ENCODE measurements at regions not wholly inside any gene's neighbourhood (a gene's known extent, or its start where the extent isn't known, plus 50 kb on each side); places are given as distances from the start of the nearest gene placed in this dataset.

DNA sequence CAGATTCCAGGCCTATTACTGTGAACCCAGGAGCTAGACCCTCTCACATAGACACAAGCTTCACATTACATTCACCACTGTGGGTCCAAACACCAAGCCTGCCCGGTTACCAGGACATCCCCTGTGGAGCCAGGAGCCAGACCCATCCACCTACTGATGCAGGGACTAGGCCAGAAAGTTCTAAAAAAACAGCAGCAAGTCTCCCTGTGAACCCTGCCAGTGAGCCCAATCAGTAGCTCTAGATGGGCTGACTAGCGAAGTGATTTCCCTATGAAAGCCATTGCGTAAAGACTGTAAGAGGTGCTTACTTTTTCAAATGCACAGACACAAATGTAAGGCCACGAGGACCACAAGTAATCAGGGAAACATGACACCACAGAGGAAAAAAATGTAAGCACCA is 352.3 kb downstream of the TMEM161B start:
- no peak for DNase-seq

DNA sequence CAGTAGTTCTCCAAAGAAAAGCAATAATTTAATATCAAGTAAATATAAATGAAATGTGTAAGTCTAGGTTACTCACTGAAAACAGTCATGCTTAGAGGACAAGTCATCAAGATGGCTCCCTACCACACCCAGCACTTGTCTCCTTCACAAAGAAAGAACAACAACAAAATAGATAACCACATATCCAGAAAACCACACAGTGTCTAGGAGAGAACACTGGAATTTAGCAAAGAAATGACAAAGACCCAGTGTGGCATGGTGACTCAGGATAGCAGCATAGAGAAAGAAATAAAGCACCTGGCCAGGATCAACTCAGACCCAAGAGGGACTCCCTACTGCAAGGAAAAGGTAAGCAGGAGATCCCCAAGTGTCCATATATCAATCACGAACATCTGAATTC is 356.2 kb downstream of the TMEM161B start:
- Histone ChIP-seq H3K4me3 (no peak overlapping the region), H3K9me3 (no peaks in the 10 kb centered on the region), H3K27me3 (no peaks in the 10 kb centered on the region), H3K36me3 (replicated peaks in 1 of 2; ENCODE audit: insufficient read depth in 1 of 2, low read depth in 2 of 2) (no peaks in the 10 kb centered on the region), H3K4me1 (no peaks in the 10 kb centered on the region), H3K27ac (no peak overlapping the region)
- no peak for TF ChIP-seq POLR2A (IDR thresholded peaks at IDR 0.05)
- TF ChIP-seq, protein P1, sequence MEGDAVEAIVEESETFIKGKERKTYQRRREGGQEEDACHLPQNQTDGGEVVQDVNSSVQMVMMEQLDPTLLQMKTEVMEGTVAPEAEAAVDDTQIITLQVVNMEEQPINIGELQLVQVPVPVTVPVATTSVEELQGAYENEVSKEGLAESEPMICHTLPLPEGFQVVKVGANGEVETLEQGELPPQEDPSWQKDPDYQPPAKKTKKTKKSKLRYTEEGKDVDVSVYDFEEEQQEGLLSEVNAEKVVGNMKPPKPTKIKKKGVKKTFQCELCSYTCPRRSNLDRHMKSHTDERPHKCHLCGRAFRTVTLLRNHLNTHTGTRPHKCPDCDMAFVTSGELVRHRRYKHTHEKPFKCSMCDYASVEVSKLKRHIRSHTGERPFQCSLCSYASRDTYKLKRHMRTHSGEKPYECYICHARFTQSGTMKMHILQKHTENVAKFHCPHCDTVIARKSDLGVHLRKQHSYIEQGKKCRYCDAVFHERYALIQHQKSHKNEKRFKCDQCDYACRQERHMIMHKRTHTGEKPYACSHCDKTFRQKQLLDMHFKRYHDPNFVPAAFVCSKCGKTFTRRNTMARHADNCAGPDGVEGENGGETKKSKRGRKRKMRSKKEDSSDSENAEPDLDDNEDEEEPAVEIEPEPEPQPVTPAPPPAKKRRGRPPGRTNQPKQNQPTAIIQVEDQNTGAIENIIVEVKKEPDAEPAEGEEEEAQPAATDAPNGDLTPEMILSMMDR (IDR thresholded peaks at IDR 0.05): no peak
- intact Hi-C loops (cut with DNase I): no loop called here
- WGBS, 2 donors: 42 to 65% methylated on average over 1 of the region's 1 CpG
- no peak for ATAC-seq
- no peak for DNase-seq

More for the DNA sequence above, 352.3 kb downstream of the TMEM161B start:
- Histone ChIP-seq H3K27ac (no peak overlapping the region), H3K9me3 (no peaks in the 10 kb centered on the region), H3K4me1 (no peaks in the 10 kb centered on the region), H3K36me3 (replicated peaks in 1 of 2; ENCODE audit: insufficient read depth in 1 of 2, low read depth in 2 of 2) (no peaks in the 10 kb centered on the region), H3K4me3 (no peak overlapping the region), H3K27me3 (no peaks in the 10 kb centered on the region)
- no peak for ATAC-seq
- 68 to 76% methylated on average over 3 to 4 of the region's 4 CpGs for WGBS, 2 donors
- TF ChIP-seq, protein P1 (IDR thresholded peaks at IDR 0.05): no peak
- no peak for TF ChIP-seq POLR2A (IDR thresholded peaks at IDR 0.05)
- intact Hi-C loops (cut with DNase I): no loop called here

DNA sequence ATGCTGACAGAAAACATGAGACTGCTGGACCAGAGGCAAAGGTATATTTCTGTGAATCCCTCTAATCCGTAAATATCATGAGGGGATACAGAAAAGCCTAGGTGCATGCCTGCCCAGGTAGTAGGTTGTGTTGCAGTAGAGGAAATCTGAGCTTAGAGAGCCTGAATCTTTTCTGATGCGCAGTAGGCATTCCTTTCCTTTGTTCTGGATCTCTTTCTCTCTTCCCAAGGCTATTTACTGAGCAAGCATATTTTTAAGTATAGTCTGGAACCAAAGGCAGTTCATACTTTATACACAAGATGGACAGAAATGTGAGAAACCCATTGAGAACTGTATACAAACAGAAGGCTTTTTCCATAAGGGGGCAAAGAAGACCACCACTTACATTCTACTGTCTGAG is 359.3 kb downstream of the TMEM161B start:
- no peaks in the 10 kb centered on the region for H3K36me3 ChIP-seq (replicated peaks in 1 of 2; ENCODE audit: insufficient read depth in 1 of 2, low read depth in 2 of 2)
- WGBS, 2 donors: 41 to 44% methylated on average over 2 of the region's 2 CpGs
- no peak overlapping the region for H3K4me3 ChIP-seq
- DNase-seq (no peak), ATAC-seq (no peak)
- no peaks in the 10 kb centered on the region for H3K9me3 ChIP-seq
- intact Hi-C loops (cut with DNase I): no loop called here
- H3K27ac ChIP-seq: no peak overlapping the region
- H3K27me3 ChIP-seq: no peaks in the 10 kb centered on the region
- no peak for TF ChIP-seq POLR2A (IDR thresholded peaks at IDR 0.05)
- TF ChIP-seq, protein P1 (IDR thresholded peaks at IDR 0.05): no peak
- H3K4me1 ChIP-seq: no peaks in the 10 kb centered on the region

DNA sequence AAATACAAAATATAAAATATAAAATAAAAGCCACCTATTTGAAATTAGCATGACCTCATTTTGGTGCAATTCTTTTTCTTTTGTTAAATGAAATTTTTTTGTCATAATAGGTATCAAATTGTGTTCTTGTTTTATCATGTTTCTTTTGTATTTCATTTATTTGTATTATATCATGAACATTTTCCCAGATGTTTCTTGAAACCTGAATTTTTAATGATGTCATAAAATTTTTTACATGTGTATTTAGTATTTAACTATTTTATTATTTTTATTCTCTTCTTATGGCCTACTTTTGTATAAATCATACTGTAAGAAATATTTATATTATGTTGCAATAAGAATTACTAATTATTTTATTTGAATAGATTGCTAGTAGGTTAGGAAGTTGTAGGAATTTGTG is 361.7 kb downstream of the TMEM161B start:
- no peaks in the 10 kb centered on the region for H3K9me3 ChIP-seq
- intact Hi-C loops (cut with DNase I): no loop called here
- TF ChIP-seq, protein P1 (IDR thresholded peaks at IDR 0.05): no peak
- TF ChIP-seq POLR2A (IDR thresholded peaks at IDR 0.05): no peak
- DNase-seq: no peak
- no peaks in the 10 kb centered on the region for H3K36me3 ChIP-seq (replicated peaks in 1 of 2; ENCODE audit: insufficient read depth in 1 of 2, low read depth in 2 of 2)
- no peak overlapping the region for H3K4me3 ChIP-seq
- no peaks in the 10 kb centered on the region for H3K4me1 ChIP-seq
- H3K27ac ChIP-seq: no peak overlapping the region
- ATAC-seq: no peak
- H3K27me3 ChIP-seq: no peaks in the 10 kb centered on the region

DNA sequence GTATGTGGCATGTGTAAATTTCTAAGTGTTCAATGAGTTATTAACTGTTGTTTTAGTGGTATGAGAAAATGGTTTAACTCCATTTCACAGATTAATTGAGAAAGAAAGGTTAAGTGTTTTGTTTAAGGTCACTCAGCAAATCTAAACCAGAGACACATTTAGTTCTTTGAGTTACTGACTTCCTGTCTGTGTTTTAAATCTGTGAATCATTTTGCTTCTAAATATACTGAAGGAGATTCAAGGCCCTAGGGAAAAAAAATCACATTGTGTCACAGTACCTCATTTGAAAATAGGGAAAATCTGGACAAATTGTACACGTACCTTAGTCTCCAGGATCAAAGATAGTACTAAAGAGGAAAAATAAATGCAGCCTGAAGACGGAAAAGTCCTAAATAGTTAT is 368.2 kb downstream of the TMEM161B start:
- no peak for ATAC-seq
- Histone ChIP-seq H3K4me3 (no peak overlapping the region), H3K4me1 (no peaks in the 10 kb centered on the region), H3K27ac (no peak overlapping the region), H3K9me3 (no peaks in the 10 kb centered on the region), H3K36me3 (replicated peaks in 1 of 2; ENCODE audit: insufficient read depth in 1 of 2, low read depth in 2 of 2) (no peaks in the 10 kb centered on the region), H3K27me3 (no peaks in the 10 kb centered on the region)
- 55 to 61% methylated on average over 2 of the region's 2 CpGs for WGBS, 2 donors
- TF ChIP-seq, protein P1 (IDR thresholded peaks at IDR 0.05): no peak
- TF ChIP-seq POLR2A (IDR thresholded peaks at IDR 0.05): no peak
- intact Hi-C loops (cut with DNase I): no loop called here
- DNase-seq: no peak

All from body of pancreas (tissue), 4 donors.